ENCODE measurements at regions not wholly inside any gene's neighbourhood (a gene's known extent, or its start where the extent isn't known, plus 50 kb on each side); places are given as distances from the start of the nearest gene placed in this dataset.

DNA sequence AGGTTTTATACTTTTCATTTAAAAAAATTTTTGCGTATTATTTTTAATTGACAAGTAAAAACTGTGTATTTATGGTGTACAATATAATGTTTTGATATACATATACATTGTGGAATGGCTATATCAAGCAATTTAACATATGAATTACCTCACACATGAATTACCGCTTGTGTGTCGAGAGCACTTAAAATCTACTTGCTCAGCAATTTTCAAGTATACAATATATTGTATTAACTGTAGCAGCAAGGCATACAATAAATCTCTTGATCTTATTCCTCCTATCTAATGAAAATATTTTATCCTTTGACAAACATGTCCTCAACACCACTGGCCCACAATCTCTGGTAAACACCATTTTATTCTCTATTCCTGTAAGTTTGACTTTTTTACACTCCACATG is 224.4 kb upstream of the CYLC2 start:
- H3K36me3 ChIP-seq (ENCODE audit: insufficient read depth, low read length, poor library complexity, severe bottlenecking), result no peaks in the 10 kb centered on the region
- DNase-seq (ENCODE audit: low spot score), result no peak
- intact Hi-C loops (cut with micrococcal nuclease; ENCODE audit: unreplicated experiment), result no loop called here
- ChIA-PET POLR2A (ENCODE audit: low non-redundant PET) (no interaction called here), CTCF (no interaction called here)
- no peak overlapping the region for H3K4me3 ChIP-seq (ENCODE audit: low read depth, low read length, poor library complexity, severe bottlenecking)
- no peak overlapping the region for H3K27ac ChIP-seq (ENCODE audit: low read depth, low read length, poor library complexity, severe bottlenecking)
- no TSS peak for BruUV-seq (replicated peaks)
- H3K4me1 ChIP-seq (ENCODE audit: insufficient read depth, low read length, poor library complexity, severe bottlenecking), result no peaks in the 10 kb centered on the region
- TF ChIP-seq EZH2 (IDR thresholded peaks at IDR 0.05; ENCODE audit: borderline replicate concordance, low read depth, low read length, poor library complexity, severe bottlenecking), result no peak
- TF ChIP-seq, protein P1, sequence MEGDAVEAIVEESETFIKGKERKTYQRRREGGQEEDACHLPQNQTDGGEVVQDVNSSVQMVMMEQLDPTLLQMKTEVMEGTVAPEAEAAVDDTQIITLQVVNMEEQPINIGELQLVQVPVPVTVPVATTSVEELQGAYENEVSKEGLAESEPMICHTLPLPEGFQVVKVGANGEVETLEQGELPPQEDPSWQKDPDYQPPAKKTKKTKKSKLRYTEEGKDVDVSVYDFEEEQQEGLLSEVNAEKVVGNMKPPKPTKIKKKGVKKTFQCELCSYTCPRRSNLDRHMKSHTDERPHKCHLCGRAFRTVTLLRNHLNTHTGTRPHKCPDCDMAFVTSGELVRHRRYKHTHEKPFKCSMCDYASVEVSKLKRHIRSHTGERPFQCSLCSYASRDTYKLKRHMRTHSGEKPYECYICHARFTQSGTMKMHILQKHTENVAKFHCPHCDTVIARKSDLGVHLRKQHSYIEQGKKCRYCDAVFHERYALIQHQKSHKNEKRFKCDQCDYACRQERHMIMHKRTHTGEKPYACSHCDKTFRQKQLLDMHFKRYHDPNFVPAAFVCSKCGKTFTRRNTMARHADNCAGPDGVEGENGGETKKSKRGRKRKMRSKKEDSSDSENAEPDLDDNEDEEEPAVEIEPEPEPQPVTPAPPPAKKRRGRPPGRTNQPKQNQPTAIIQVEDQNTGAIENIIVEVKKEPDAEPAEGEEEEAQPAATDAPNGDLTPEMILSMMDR (conservative IDR thresholded peaks at IDR 0.05; ENCODE audit: low read depth, low read length), result no peak
- H3K27me3 ChIP-seq (replicated peaks; ENCODE audit: insufficient read depth, low read depth, low read length, poor library complexity), result no peaks in the 10 kb centered on the region
- H3K9me3 ChIP-seq (ENCODE audit: low read depth, low read length, poor library complexity, severe bottlenecking), result peaks cover 7% of the 10 kb centered on the region

DNA sequence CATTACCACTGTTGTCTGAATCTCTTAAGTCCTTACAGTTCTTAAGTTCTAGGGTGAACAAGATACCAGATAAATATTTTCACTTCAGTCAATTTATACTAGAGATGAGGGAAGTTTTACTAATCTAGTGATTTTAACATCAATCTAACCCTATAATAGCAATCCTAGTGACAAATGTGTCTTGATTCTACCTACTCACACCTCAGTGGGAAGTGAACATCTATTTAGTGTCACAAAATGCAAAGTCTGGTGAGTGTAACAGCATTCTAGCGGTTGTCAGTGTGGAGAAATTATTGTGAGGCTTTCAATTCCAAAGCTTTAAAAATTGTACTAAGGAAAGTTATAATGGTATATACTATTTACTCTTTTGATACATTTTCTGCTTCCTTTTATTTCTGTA is 225.8 kb upstream of the CYLC2 start:
- DNase-seq (ENCODE audit: low spot score), result no peak
- peaks cover 9% of the 10 kb centered on the region for H3K9me3 ChIP-seq (ENCODE audit: low read depth, low read length, poor library complexity, severe bottlenecking)
- no peak for TF ChIP-seq EZH2 (IDR thresholded peaks at IDR 0.05; ENCODE audit: borderline replicate concordance, low read depth, low read length, poor library complexity, severe bottlenecking)
- TF ChIP-seq, protein P1 (conservative IDR thresholded peaks at IDR 0.05; ENCODE audit: low read depth, low read length), result no peak
- no peak overlapping the region for H3K27ac ChIP-seq (ENCODE audit: low read depth, low read length, poor library complexity, severe bottlenecking)
- CTCF ChIA-PET, result no interaction called here
- H3K36me3 ChIP-seq (ENCODE audit: insufficient read depth, low read length, poor library complexity, severe bottlenecking), result no peaks in the 10 kb centered on the region
- H3K27me3 ChIP-seq (replicated peaks; ENCODE audit: insufficient read depth, low read depth, low read length, poor library complexity), result no peaks in the 10 kb centered on the region
- H3K4me3 ChIP-seq (ENCODE audit: low read depth, low read length, poor library complexity, severe bottlenecking), result no peak overlapping the region
- intact Hi-C loops (cut with micrococcal nuclease; ENCODE audit: unreplicated experiment), result no loop called here
- POLR2A ChIA-PET (ENCODE audit: low non-redundant PET), result no interaction called here
- no peaks in the 10 kb centered on the region for H3K4me1 ChIP-seq (ENCODE audit: insufficient read depth, low read length, poor library complexity, severe bottlenecking)
- no TSS peak for BruUV-seq (replicated peaks)

DNA sequence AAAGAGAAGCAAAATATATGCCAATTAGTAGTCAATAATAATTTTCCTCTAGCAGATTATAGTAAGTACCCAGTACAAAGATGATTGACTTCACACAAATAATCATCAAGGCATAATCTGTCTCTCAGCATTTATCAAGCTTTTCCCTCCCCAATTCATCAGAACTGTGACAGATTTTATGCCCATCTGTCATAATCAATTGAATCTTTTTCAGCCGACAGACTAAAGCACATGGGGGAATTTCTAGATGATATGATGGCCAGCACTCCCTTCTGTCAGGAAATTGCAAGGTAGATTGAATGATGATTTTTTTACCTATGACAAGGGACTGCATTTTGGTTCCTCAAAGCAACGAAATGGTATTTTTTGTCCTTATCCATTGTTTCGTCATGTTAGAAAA is 227.1 kb upstream of the CYLC2 start:
- intact Hi-C loops (cut with micrococcal nuclease; ENCODE audit: unreplicated experiment), result no loop called here
- Histone ChIP-seq H3K4me3 (ENCODE audit: low read depth, low read length, poor library complexity, severe bottlenecking) (no peak overlapping the region), H3K9me3 (ENCODE audit: low read depth, low read length, poor library complexity, severe bottlenecking) (peaks cover 9% of the 10 kb centered on the region), H3K36me3 (ENCODE audit: insufficient read depth, low read length, poor library complexity, severe bottlenecking) (no peaks in the 10 kb centered on the region), H3K27ac (ENCODE audit: low read depth, low read length, poor library complexity, severe bottlenecking) (no peak overlapping the region), H3K27me3 (replicated peaks; ENCODE audit: insufficient read depth, low read depth, low read length, poor library complexity) (no peaks in the 10 kb centered on the region), H3K4me1 (ENCODE audit: insufficient read depth, low read length, poor library complexity, severe bottlenecking) (no peaks in the 10 kb centered on the region)
- BruUV-seq (replicated peaks), result no TSS peak
- no peak for TF ChIP-seq EZH2 (IDR thresholded peaks at IDR 0.05; ENCODE audit: borderline replicate concordance, low read depth, low read length, poor library complexity, severe bottlenecking)
- TF ChIP-seq, protein P1 (conservative IDR thresholded peaks at IDR 0.05; ENCODE audit: low read depth, low read length), result no peak
- POLR2A ChIA-PET (ENCODE audit: low non-redundant PET), result no interaction called here
- no peak for DNase-seq (ENCODE audit: low spot score)
- CTCF ChIA-PET, result no interaction called here
